ENCODE measurements at regions not wholly inside any gene's neighbourhood (a gene's known extent, or its start where the extent isn't known, plus 50 kb on each side); places are given as distances from the start of the nearest gene placed in this dataset.

DNA sequence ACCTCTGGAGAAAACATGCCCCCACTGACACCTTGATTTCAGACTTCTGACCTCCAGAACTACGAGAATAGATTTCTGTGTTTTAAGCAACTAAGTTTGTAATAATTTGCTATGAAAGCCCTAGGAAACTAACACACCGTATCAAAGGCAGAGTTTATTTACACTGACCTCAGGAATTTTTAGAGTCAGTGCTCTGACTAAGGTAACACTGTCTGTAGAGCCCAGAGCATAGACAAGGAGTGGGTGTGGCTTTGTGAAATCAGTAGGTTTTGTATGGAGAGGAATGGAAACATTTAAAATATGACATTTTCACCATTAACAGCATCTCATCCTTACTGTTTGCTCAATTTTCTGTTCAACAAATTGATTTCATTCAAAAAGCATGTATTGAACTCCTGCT is 764.4 kb upstream of the PCDH10 start:
- no peak overlapping the region for H4K5ac ChIP-seq (ENCODE audit: insufficient read length, low read depth, low read length)
- TF ChIP-seq, protein P1, sequence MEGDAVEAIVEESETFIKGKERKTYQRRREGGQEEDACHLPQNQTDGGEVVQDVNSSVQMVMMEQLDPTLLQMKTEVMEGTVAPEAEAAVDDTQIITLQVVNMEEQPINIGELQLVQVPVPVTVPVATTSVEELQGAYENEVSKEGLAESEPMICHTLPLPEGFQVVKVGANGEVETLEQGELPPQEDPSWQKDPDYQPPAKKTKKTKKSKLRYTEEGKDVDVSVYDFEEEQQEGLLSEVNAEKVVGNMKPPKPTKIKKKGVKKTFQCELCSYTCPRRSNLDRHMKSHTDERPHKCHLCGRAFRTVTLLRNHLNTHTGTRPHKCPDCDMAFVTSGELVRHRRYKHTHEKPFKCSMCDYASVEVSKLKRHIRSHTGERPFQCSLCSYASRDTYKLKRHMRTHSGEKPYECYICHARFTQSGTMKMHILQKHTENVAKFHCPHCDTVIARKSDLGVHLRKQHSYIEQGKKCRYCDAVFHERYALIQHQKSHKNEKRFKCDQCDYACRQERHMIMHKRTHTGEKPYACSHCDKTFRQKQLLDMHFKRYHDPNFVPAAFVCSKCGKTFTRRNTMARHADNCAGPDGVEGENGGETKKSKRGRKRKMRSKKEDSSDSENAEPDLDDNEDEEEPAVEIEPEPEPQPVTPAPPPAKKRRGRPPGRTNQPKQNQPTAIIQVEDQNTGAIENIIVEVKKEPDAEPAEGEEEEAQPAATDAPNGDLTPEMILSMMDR (conservative IDR thresholded peaks at IDR 0.05) = no peak
- no peaks in the 10 kb centered on the region for H3K27me3 ChIP-seq (ENCODE audit: insufficient read depth, low read length)
- H2AFZ ChIP-seq (ENCODE audit: low read length) = no peak overlapping the region
- no peak overlapping the region for H2BK12ac ChIP-seq (ENCODE audit: insufficient read length, low read depth, low read length)
- no peak overlapping the region for H4K8ac ChIP-seq (replicated peaks; ENCODE audit: insufficient read length, low read depth, low read length)
- H3K14ac ChIP-seq (ENCODE audit: insufficient read depth, low read length) = no peak overlapping the region
- no peaks in the 10 kb centered on the region for H4K20me1 ChIP-seq (ENCODE audit: control insufficient read depth, insufficient read depth, insufficient read length)
- Mint-ChIP-seq H3K27ac (no peak overlapping the region), H3K36me3 (ENCODE audit: insufficient read depth in 1 of 3, low read depth in 3 of 3) (peaks cover 4 to 11% (median 8%) of the 10 kb centered on the region in 3 experiments; a peak in 4 of 7 replicates), H3K9me3 (peaks cover 0 to 10% of the 10 kb centered on the region in 2 experiments; a peak in 4 of 5 replicates), H3K4me3 (no peak overlapping the region), H3K4me1 (no peaks in the 10 kb centered on the region; a peak in 1 of 4 replicates), H3K27me3 (ENCODE audit: low read depth) (no peaks in the 10 kb centered on the region)
- H2AK5ac ChIP-seq (ENCODE audit: insufficient read length, low read length) = no peak overlapping the region
- no peak overlapping the region for H2BK15ac ChIP-seq (ENCODE audit: low read depth, low read length)
- no peaks in the 10 kb centered on the region for H3K23me2 ChIP-seq (ENCODE audit: insufficient read length, low read depth, low read length, poor library complexity, severe bottlenecking)
- no peak overlapping the region for H2BK20ac ChIP-seq (ENCODE audit: low read depth, low read length, poor library complexity, severe bottlenecking)
- H3K4ac ChIP-seq (ENCODE audit: low read depth, low read length) = no peak overlapping the region
- no peaks in the 10 kb centered on the region for H3K4me1 ChIP-seq (ENCODE audit: insufficient read depth, low read length)
- H2BK5ac ChIP-seq (ENCODE audit: insufficient read length, low read length) = no peak overlapping the region
- H3K79me2 ChIP-seq (ENCODE audit: insufficient read depth, low read length) = no peaks in the 10 kb centered on the region
- H3K79me1 ChIP-seq (ENCODE audit: insufficient read depth, low read depth, low read length, poor library complexity, severe bottlenecking) = no peaks in the 10 kb centered on the region
- H3K56ac ChIP-seq (ENCODE audit: insufficient read length, low read depth, low read length) = no peak overlapping the region
- no peak for DNase-seq
- no peak overlapping the region for H3T11ph ChIP-seq (ENCODE audit: low read length)
- H4K91ac ChIP-seq (ENCODE audit: insufficient read length, low read depth, low read length) = no peak overlapping the region
- no peak overlapping the region for H2BK120ac ChIP-seq (ENCODE audit: low read depth, low read length, poor library complexity, severe bottlenecking)
- no peak overlapping the region for H3K27ac ChIP-seq (ENCODE audit: insufficient read length, low read depth, low read length)
- H3K4me2 ChIP-seq (ENCODE audit: insufficient read depth, insufficient read length, low read length) = no peak overlapping the region
- no CpG with 5 or more reads among the region's 2 CpGs for WGBS (ENCODE audit: extremely low coverage, insufficient read length, low lambda C conversion rate)
- H3K9me3 ChIP-seq (ENCODE audit: control insufficient read depth, low read depth, low read length) = no peaks in the 10 kb centered on the region
- H3K9ac ChIP-seq (ENCODE audit: extremely low read depth, insufficient read length, low read length) = no peak overlapping the region
- H3K18ac ChIP-seq (ENCODE audit: insufficient read length, low read depth, low read length) = no peak overlapping the region
- H3K23ac ChIP-seq (ENCODE audit: insufficient read length, low read depth, low read length) = no peak overlapping the region
